PC-3 (cell line): ENCODE measurements at regions not wholly inside any gene's neighbourhood (a gene's known extent, or its start where the extent isn't known, plus 50 kb on each side); places are given as distances from the start of the nearest gene placed in this dataset.

Experiments
- EZH2 ChIP-seq: fragments of 300-600 bp; sonication (generic); IDR thresholded peaks from one replicate; pipeline ENCODE4 v1.6.1; 2017; ENCODE audit warnings: antibody characterized with exemption, mild to moderate bottlenecking, low read length; ENCODE audit not compliant: unreplicated experiment
- TF ChIP-seq, protein P1 (sequence below): fragments of 300-600 bp; sonication (generic); conservative IDR thresholded peaks from 2 replicates; pipeline ENCODE4 v1.5.1; 2017; ENCODE audit warnings: antibody characterized with exemption, low read depth, mild to moderate bottlenecking, low read length

DNA sequence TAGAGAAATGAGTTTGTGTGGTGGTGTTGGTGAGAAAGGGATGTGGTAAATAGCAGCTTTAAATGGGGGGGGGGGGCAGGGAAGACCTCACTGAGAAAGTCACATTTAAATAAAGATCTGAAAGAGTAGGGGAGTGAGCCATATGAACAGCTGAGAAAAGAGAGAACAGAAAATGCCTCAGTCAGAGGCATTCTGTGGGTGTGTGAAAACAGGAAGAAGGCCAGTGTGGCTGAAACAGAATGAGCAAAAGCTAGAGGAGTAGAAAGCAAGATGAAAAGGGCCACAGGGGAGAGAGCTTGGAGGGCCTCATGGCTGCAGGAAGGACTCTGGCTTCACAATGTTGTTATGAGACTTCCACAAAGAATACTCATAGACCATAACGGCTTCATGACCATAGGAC, 783.3 kb downstream of the ZPLD1 start:
- TF ChIP-seq EZH2: no peak
- TF ChIP-seq, protein P1, sequence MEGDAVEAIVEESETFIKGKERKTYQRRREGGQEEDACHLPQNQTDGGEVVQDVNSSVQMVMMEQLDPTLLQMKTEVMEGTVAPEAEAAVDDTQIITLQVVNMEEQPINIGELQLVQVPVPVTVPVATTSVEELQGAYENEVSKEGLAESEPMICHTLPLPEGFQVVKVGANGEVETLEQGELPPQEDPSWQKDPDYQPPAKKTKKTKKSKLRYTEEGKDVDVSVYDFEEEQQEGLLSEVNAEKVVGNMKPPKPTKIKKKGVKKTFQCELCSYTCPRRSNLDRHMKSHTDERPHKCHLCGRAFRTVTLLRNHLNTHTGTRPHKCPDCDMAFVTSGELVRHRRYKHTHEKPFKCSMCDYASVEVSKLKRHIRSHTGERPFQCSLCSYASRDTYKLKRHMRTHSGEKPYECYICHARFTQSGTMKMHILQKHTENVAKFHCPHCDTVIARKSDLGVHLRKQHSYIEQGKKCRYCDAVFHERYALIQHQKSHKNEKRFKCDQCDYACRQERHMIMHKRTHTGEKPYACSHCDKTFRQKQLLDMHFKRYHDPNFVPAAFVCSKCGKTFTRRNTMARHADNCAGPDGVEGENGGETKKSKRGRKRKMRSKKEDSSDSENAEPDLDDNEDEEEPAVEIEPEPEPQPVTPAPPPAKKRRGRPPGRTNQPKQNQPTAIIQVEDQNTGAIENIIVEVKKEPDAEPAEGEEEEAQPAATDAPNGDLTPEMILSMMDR: no peak
